ENCODE measurements at regions not wholly inside any gene's neighbourhood (a gene's known extent, or its start where the extent isn't known, plus 50 kb on each side); places are given as distances from the start of the nearest gene placed in this dataset.

DNA sequence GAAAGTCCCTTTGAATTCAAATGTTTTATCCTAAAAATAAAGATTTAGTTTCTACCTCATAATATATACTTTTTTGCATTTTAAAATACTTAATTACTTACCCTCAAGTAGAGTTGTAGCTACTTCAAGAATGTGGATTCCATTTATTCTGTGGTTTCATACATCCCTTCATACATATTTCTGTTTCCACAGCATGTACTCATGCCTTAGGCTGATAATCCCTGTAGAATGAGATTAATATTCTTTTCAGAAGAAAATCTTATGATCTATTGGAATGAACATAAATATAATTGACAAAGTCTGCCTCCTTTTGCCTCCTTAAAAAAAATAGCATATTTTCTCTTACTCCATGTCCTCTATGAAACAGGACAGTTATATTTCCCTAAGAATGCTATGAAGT, 465.7 kb downstream of the DTWD2 start:
- Histone ChIP-seq H3K9me3 (ENCODE audit: control insufficient read depth, low read depth, low read length) (no peaks in the 10 kb centered on the region), H3K4ac (ENCODE audit: low read depth, low read length) (no peak overlapping the region), H4K91ac (ENCODE audit: insufficient read length, low read depth, low read length) (no peak overlapping the region), H2AK5ac (ENCODE audit: insufficient read length, low read length) (no peak overlapping the region), H3K79me1 (ENCODE audit: insufficient read depth, low read depth, low read length, poor library complexity, severe bottlenecking) (no peaks in the 10 kb centered on the region), H4K20me1 (ENCODE audit: control insufficient read depth, insufficient read depth, insufficient read length) (no peaks in the 10 kb centered on the region), H3K27ac (ENCODE audit: insufficient read length, low read depth, low read length) (no peak overlapping the region), H2BK120ac (ENCODE audit: low read depth, low read length, poor library complexity, severe bottlenecking) (no peak overlapping the region), H3K14ac (ENCODE audit: insufficient read depth, low read length) (no peak overlapping the region), H3K23ac (ENCODE audit: insufficient read length, low read depth, low read length) (no peak overlapping the region), H3T11ph (ENCODE audit: low read length) (no peak overlapping the region), H2BK15ac (ENCODE audit: low read depth, low read length) (no peak overlapping the region), H2BK20ac (ENCODE audit: low read depth, low read length, poor library complexity, severe bottlenecking) (no peak overlapping the region), H3K18ac (ENCODE audit: insufficient read length, low read depth, low read length) (no peak overlapping the region), H3K4me2 (ENCODE audit: insufficient read depth, insufficient read length, low read length) (no peak overlapping the region), H3K79me2 (ENCODE audit: insufficient read depth, low read length) (no peaks in the 10 kb centered on the region), H3K56ac (ENCODE audit: insufficient read length, low read depth, low read length) (no peak overlapping the region), H3K23me2 (ENCODE audit: insufficient read length, low read depth, low read length, poor library complexity, severe bottlenecking) (no peaks in the 10 kb centered on the region), H4K8ac (replicated peaks; ENCODE audit: insufficient read length, low read depth, low read length) (no peak overlapping the region), H2BK12ac (ENCODE audit: insufficient read length, low read depth, low read length) (no peak overlapping the region), H3K9ac (ENCODE audit: extremely low read depth, insufficient read length, low read length) (no peak overlapping the region), H2AFZ (ENCODE audit: low read length) (no peak overlapping the region), H3K4me1 (ENCODE audit: insufficient read depth, low read length) (peaks cover 5% of the 10 kb centered on the region; the same call in 1 of the 2 replicates), H4K5ac (ENCODE audit: insufficient read length, low read depth, low read length) (no peak overlapping the region), H3K27me3 (ENCODE audit: insufficient read depth, low read length) (no peaks in the 10 kb centered on the region), H2BK5ac (ENCODE audit: insufficient read length, low read length) (no peak overlapping the region)
- H3K4me1 Mint-ChIP-seq, result peaks cover 8% of the 10 kb centered on the region in 2 experiments
- DNase-seq, result no peak
- no peaks in the 10 kb centered on the region for H3K27me3 Mint-ChIP-seq (ENCODE audit: low read depth)
- H3K9me3 Mint-ChIP-seq, result no peaks in the 10 kb centered on the region
- H3K36me3 Mint-ChIP-seq (ENCODE audit: insufficient read depth in 1 of 3, low read depth in 3 of 3), result no peaks in the 10 kb centered on the region
- no peak overlapping the region for H3K4me3 Mint-ChIP-seq
- H3K27ac Mint-ChIP-seq, result no peak overlapping the region
- TF ChIP-seq, protein P1, sequence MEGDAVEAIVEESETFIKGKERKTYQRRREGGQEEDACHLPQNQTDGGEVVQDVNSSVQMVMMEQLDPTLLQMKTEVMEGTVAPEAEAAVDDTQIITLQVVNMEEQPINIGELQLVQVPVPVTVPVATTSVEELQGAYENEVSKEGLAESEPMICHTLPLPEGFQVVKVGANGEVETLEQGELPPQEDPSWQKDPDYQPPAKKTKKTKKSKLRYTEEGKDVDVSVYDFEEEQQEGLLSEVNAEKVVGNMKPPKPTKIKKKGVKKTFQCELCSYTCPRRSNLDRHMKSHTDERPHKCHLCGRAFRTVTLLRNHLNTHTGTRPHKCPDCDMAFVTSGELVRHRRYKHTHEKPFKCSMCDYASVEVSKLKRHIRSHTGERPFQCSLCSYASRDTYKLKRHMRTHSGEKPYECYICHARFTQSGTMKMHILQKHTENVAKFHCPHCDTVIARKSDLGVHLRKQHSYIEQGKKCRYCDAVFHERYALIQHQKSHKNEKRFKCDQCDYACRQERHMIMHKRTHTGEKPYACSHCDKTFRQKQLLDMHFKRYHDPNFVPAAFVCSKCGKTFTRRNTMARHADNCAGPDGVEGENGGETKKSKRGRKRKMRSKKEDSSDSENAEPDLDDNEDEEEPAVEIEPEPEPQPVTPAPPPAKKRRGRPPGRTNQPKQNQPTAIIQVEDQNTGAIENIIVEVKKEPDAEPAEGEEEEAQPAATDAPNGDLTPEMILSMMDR (conservative IDR thresholded peaks at IDR 0.05), result no peak
